ENCODE measurements at regions not wholly inside any gene's neighbourhood (a gene's known extent, or its start where the extent isn't known, plus 50 kb on each side); places are given as distances from the start of the nearest gene placed in this dataset.

DNA sequence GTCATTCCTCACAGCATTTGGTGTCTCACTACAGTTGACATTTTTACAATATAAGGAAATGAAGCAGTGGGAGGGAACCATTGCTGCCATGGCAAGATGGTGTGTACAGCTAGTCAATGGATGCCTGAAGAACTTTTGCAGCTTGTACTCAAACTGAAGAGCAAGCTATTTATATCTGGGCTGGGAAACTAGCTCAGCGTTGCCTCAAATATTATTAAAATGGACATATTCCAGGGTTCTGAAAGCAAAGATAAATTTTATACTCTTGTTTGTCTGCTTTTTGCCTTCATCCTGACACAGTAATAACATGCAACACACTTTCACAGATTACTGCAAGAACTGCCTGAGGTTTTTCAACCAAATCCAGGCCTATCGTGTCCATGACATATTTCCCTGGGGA, 156.4 kb upstream of the COL21A1 start:
- no peak for TF ChIP-seq POLR2A (IDR thresholded peaks at IDR 0.05; ENCODE audit: borderline replicate concordance, extremely low read depth, insufficient read depth, insufficient read length)
- TF ChIP-seq EZH2phosphoT487 (IDR thresholded peaks at IDR 0.05; ENCODE audit: borderline replicate concordance): no peak
- no peak for TF ChIP-seq EZH2 (IDR thresholded peaks at IDR 0.05)
- TF ChIP-seq, protein P1, sequence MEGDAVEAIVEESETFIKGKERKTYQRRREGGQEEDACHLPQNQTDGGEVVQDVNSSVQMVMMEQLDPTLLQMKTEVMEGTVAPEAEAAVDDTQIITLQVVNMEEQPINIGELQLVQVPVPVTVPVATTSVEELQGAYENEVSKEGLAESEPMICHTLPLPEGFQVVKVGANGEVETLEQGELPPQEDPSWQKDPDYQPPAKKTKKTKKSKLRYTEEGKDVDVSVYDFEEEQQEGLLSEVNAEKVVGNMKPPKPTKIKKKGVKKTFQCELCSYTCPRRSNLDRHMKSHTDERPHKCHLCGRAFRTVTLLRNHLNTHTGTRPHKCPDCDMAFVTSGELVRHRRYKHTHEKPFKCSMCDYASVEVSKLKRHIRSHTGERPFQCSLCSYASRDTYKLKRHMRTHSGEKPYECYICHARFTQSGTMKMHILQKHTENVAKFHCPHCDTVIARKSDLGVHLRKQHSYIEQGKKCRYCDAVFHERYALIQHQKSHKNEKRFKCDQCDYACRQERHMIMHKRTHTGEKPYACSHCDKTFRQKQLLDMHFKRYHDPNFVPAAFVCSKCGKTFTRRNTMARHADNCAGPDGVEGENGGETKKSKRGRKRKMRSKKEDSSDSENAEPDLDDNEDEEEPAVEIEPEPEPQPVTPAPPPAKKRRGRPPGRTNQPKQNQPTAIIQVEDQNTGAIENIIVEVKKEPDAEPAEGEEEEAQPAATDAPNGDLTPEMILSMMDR (IDR thresholded peaks at IDR 0.05 in 2 of 3, conservative IDR thresholded peaks at IDR 0.05 in 1 of 3; ENCODE audit: borderline replicate concordance in 1 of 3, insufficient read depth in 1 of 3, low read depth in 2 of 3, low read length in 2 of 3): no peak
- TF ChIP-seq FOSL1 (IDR thresholded peaks at IDR 0.05; ENCODE audit: low read depth): no peak

Measured in HCT116 (cell line).